K562 (cell line): ENCODE measurements at regions not wholly inside any gene's neighbourhood (a gene's known extent, or its start where the extent isn't known, plus 50 kb on each side); places are given as distances from the start of the nearest gene placed in this dataset.

ENCODE experiments used
- ATAC-seq: fragments of 200-7000 bp; cut with Tn5 transposase; 3 replicates; pipeline ENCODE4 v1.9.1; 2020; ENCODE audit warnings: moderate library complexity
- BruUV-seq: library from RNA; stranded (reverse); fragments of 400-500 nt; replicated peaks from 2 replicates; lab custom pipeline; 2021; lab: Mats Ljungman, UMichigan
- CTCF ChIA-PET: fragments of 300-600 bp; formaldehyde crosslinking; extraction: SDS; loops from one replicate; lab custom pipeline; 2021; ENCODE audit warnings: low intra/inter-chr PET ratio; lab: Yijun Ruan, JAX
- POLR2A ChIA-PET: fragments of 300-600, 350-650 bp; sonication (Branson Sonifier 250); formaldehyde crosslinking; extraction: SDS; loops from one replicate; lab custom pipeline; 2021; ENCODE audit warnings: antibody characterized with exemption, inconsistent platforms; lab: Yijun Ruan, JAX
- DNase-seq, 4 experiments: peaks; one replicate each; pipeline versions ENCODE4 v3.0.0 to v3.0.0-alpha.2; 2011 to 2018; ENCODE audit warnings: low spot score in 3 of 4, mixed read lengths in 3 of 4; ENCODE audit errors: extremely low read depth in 1 of 4
- FAIRE-seq: peaks from 2 replicates; lab custom pipeline; 2011; peaks lifted over from hg19 to GRCh38; lab: Jason Lieb, UNC
- H2AFZ ChIP-seq: 2 replicates; pipeline ENCODE4 v1.6.0; 2011; ENCODE audit warnings: low read depth, low read length, control low read depth, inconsistent platforms
- H3K27ac ChIP-seq: fragments of 200-600 bp; 3 replicates; pipeline ENCODE4 v1.8.0; 2011; ENCODE audit warnings: low read depth, mild to moderate bottlenecking, control low read depth, inconsistent platforms, low read length, moderate library complexity, mixed read lengths; ENCODE audit errors: extremely low read depth
- H3K27me3 ChIP-seq, 2 experiments: fragments of 300-600 bp in 1 of 2; 2 replicates in 1 of 2; 3 replicates in 1 of 2; pipeline versions ENCODE4 v1.6.0 to v1.8.0; 2011; ENCODE audit warnings: inconsistent platforms in 2 of 2, low read length in 2 of 2, mild to moderate bottlenecking in 1 of 2, mixed read lengths in 1 of 2, moderate library complexity in 1 of 2; ENCODE audit not compliant: control insufficient read depth in 2 of 2, insufficient read depth in 2 of 2
- H3K36me3 ChIP-seq: fragments of 300-600 bp; 3 replicates; pipeline ENCODE4 v1.8.0; 2011; ENCODE audit warnings: mild to moderate bottlenecking, low read length, inconsistent platforms; ENCODE audit not compliant: control insufficient read depth, insufficient read depth
- H3K4me1 ChIP-seq, 2 experiments: fragments of 200-600 bp in 1 of 2; replicated peaks in 1 of 2; 2 replicates in 1 of 2; 3 replicates in 1 of 2; pipeline versions ENCODE4 v1.5.1 to v1.8.0; 2011; ENCODE audit warnings: inconsistent platforms in 2 of 2, low read length in 2 of 2, mild to moderate bottlenecking in 1 of 2, mixed read lengths in 1 of 2, moderate library complexity in 1 of 2; ENCODE audit not compliant: control insufficient read depth in 2 of 2, insufficient read depth in 2 of 2
- H3K4me2 ChIP-seq: 2 replicates; pipeline ENCODE4 v1.6.1; 2011; ENCODE audit warnings: low read length, control low read depth, inconsistent platforms, mixed read lengths; ENCODE audit not compliant: insufficient read depth
- H3K4me3 ChIP-seq: fragments of 200-600 bp; sonication (generic), shearing (Covaris generic); 2 replicates; pipeline ENCODE4 v1.5.1; 2016; ENCODE audit warnings: control low read depth, inconsistent platforms
- H3K79me2 ChIP-seq: fragments of 200-600 bp; 3 replicates; pipeline ENCODE4 v1.8.0; 2011; ENCODE audit warnings: low read length, inconsistent platforms; ENCODE audit not compliant: control insufficient read depth, insufficient read depth
- H3K9ac ChIP-seq, 2 experiments: 2 replicates each; pipeline versions ENCODE4 v1.6.0 to v1.6.1; 2011; ENCODE audit warnings: low read depth in 2 of 2, low read length in 2 of 2, control low read depth in 1 of 2, inconsistent platforms in 1 of 2, mild to moderate bottlenecking in 1 of 2, mixed read lengths in 1 of 2; ENCODE audit not compliant: insufficient read depth in 1 of 2
- H3K9me1 ChIP-seq: one replicate; pipeline ENCODE4 v1.6.0; 2011; ENCODE audit warnings: inconsistent platforms, mild to moderate bottlenecking, low read length, moderate library complexity; ENCODE audit not compliant: control insufficient read depth, insufficient read depth
- H3K9me3 ChIP-seq: replicated peaks from 2 replicates; pipeline ENCODE4 v1.5.1; 2011; ENCODE audit warnings: low read depth, low read length, inconsistent platforms; ENCODE audit not compliant: control insufficient read depth, insufficient read depth
- H4K20me1 ChIP-seq: replicated peaks from 2 replicates; pipeline ENCODE4 v1.6.1; 2011; ENCODE audit warnings: low read length, inconsistent platforms, mixed read lengths; ENCODE audit not compliant: control insufficient read depth, insufficient read depth
- MAFF ChIP-seq: IDR thresholded peaks from 2 replicates; pipeline ENCODE4 v1.6.1; 2012; ENCODE audit warnings: low read length, improper control_type of control experiment
- WGBS: fragments of 100-300 bp; shearing (Covaris generic); methylation state at CpG from one replicate; pipeline ENCODE4 v1.1.6; 2016; ENCODE audit warnings: low coverage, mixed read lengths; ENCODE audit not compliant: insufficient coverage; ENCODE audit errors: missing lambda C conversion rate; 5-methylcytosine and 5-hydroxymethylcytosine counted together
- in situ Hi-C: fragments of 300-500 bp; cut with MboI; formaldehyde crosslinking; loops from 4 replicates; pipeline ENCODE4 v1.15.0; 2018; ENCODE audit warnings: inconsistent platforms, mixed read lengths
- intact Hi-C: fragments of 100-400 bp; cut with micrococcal nuclease; formaldehyde crosslinking; loops from 2 replicates; pipeline ENCODE4 v1.14.2; 2022
- TF ChIP-seq, protein P1 (sequence below): sonication (generic); formaldehyde crosslinking; IDR thresholded peaks from 2 replicates; pipeline ENCODE4 v1.8.1; 2023; ENCODE audit warnings: mild to moderate bottlenecking, missing genetic modification reagents

DNA sequence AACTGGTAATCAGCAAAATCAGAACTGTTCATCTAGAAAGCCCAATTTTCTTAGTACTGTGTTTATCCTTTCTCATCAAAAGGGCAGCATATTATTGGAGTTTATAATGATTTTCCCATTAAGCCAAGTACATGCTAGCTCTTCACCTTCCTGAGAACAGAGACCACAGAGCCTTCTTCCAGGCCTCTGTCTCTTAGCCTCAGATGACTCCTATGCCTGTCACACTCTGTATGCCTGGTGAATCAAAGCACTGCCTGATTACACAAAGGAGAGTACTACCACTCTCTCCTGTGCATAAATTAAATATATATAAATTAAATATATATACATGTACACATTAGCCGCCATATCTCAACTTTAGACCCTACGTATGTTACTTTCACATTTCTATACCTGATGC is 636.1 kb downstream of the NTRK3 start:
- WGBS: 63% methylated on average over 2 of the region's 2 CpGs
- TF ChIP-seq, protein P1, sequence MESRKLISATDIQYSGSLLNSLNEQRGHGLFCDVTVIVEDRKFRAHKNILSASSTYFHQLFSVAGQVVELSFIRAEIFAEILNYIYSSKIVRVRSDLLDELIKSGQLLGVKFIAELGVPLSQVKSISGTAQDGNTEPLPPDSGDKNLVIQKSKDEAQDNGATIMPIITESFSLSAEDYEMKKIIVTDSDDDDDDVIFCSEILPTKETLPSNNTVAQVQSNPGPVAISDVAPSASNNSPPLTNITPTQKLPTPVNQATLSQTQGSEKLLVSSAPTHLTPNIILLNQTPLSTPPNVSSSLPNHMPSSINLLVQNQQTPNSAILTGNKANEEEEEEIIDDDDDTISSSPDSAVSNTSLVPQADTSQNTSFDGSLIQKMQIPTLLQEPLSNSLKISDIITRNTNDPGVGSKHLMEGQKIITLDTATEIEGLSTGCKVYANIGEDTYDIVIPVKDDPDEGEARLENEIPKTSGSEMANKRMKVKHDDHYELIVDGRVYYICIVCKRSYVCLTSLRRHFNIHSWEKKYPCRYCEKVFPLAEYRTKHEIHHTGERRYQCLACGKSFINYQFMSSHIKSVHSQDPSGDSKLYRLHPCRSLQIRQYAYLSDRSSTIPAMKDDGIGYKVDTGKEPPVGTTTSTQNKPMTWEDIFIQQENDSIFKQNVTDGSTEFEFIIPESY (CRISPR knock-in tag): no peak
- no peak for TF ChIP-seq MAFF
- Histone ChIP-seq H3K9ac (no peak overlapping the region), H4K20me1 (no peaks in the 10 kb centered on the region), H3K9me3 (no peaks in the 10 kb centered on the region), H2AFZ (no peak overlapping the region), H3K4me1 (peaks cover 10 to 37% of the 10 kb centered on the region in 2 experiments; a peak in 4 of 5 replicates), H3K4me3 (no peak overlapping the region), H3K27me3 (no peaks in the 10 kb centered on the region), H3K9me1 (no peaks in the 10 kb centered on the region), H3K79me2 (peaks cover 63% of the 10 kb centered on the region), H3K4me2 (no peak overlapping the region), H3K36me3 (peaks cover 4% of the 10 kb centered on the region; the same call in 2 of the 3 replicates), H3K27ac (no peak overlapping the region)
- CTCF ChIA-PET: no interaction called here
- FAIRE-seq: no peak
- ATAC-seq: no peak
- in situ Hi-C loops (no loop called here), intact Hi-C loops (loop anchor here (5.0 kb wide), 1 partner anchor 132 kb away; no protein-coding TSS in a partner anchor)
- POLR2A ChIA-PET: interaction anchor here (0.6 to 0.9 kb wide), 2 partner anchors 8 to 9 kb away, joined by 3 read pairs; no protein-coding TSS in a partner anchor
- DNase-seq: no peak
- no TSS peak for BruUV-seq
